A673 (cell line): ENCODE measurements at regions not wholly inside any gene's neighbourhood (a gene's known extent, or its start where the extent isn't known, plus 50 kb on each side); places are given as distances from the start of the nearest gene placed in this dataset.
"Not testable (repeated sequence)": the region's sequence is repeated elsewhere in the genome, so short reads cannot be mapped to it uniquely, and the experiment has no call there.

Experiments used
- BruUV-seq: library from RNA; stranded (reverse); fragments of 400-500 nt; replicated peaks from 2 replicates; lab custom pipeline; 2021; lab: Mats Ljungman, UMichigan
- CTCF ChIA-PET: fragments of 300-600 bp; sonication (Branson Sonifier 250); formaldehyde crosslinking; loops from one replicate; lab custom pipeline; 2022; ENCODE audit warnings: antibody characterized with exemption; lab: Charles Lee
- POLR2A ChIA-PET: fragments of 300-600 bp; sonication (Branson Sonifier 250); formaldehyde crosslinking; loops from one replicate; lab custom pipeline; 2022; ENCODE audit warnings: antibody characterized with exemption; ENCODE audit not compliant: low non-redundant PET; lab: Charles Lee
- DNase-seq: peaks from one replicate; pipeline ENCODE4 v3.0.0-alpha.2; 2015; ENCODE audit warnings: low spot score
- H3K27ac ChIP-seq: fragments of 200-600 bp; sonication (generic); 2 replicates; pipeline ENCODE4 v1.5.1; 2016; ENCODE audit warnings: mixed run types, low read depth, mild to moderate bottlenecking, mixed read lengths, antibody characterized with exemption, low read length; ENCODE audit not compliant: poor library complexity, severe bottlenecking
- H3K27me3 ChIP-seq: fragments of 200-600 bp; sonication (generic); replicated peaks from 2 replicates; pipeline ENCODE4 v1.6.1; 2017; ENCODE audit warnings: mixed run types, low read depth, mild to moderate bottlenecking, mixed read lengths, antibody characterized with exemption, low read length; ENCODE audit not compliant: insufficient read depth, poor library complexity
- H3K36me3 ChIP-seq: fragments of 200-600 bp; sonication (generic); 2 replicates; pipeline ENCODE4 v1.6.1; 2016; ENCODE audit warnings: mixed run types, mild to moderate bottlenecking, mixed read lengths, antibody characterized with exemption, low read length; ENCODE audit not compliant: insufficient read depth, poor library complexity, severe bottlenecking
- H3K4me1 ChIP-seq: fragments of 200-600 bp; sonication (generic); 2 replicates; pipeline ENCODE4 v1.6.1; 2017; ENCODE audit warnings: mixed run types, mild to moderate bottlenecking, mixed read lengths, antibody characterized with exemption, low read length; ENCODE audit not compliant: insufficient read depth, poor library complexity, severe bottlenecking
- H3K4me3 ChIP-seq: fragments of 200-600 bp; sonication (generic); 2 replicates; pipeline ENCODE4 v1.5.1; 2016; ENCODE audit warnings: low read depth, mixed run types, mild to moderate bottlenecking, mixed read lengths, low read length; ENCODE audit not compliant: poor library complexity, severe bottlenecking
- H3K9me3 ChIP-seq: fragments of 200-600 bp; sonication (generic); 2 replicates; pipeline ENCODE4 v1.6.1; 2016; ENCODE audit warnings: mixed run types, low read depth, mild to moderate bottlenecking, mixed read lengths, antibody characterized with exemption, low read length; ENCODE audit not compliant: poor library complexity, severe bottlenecking
- EZH2 ChIP-seq: fragments of 200-600 bp; sonication (generic); IDR thresholded peaks from 2 replicates; pipeline ENCODE4 v1.6.1; 2017; ENCODE audit warnings: borderline replicate concordance, low read depth, mild to moderate bottlenecking, mixed read lengths, antibody characterized with exemption, low read length; ENCODE audit not compliant: poor library complexity, severe bottlenecking
- intact Hi-C: fragments of 100-400 bp; cut with micrococcal nuclease; formaldehyde crosslinking; loops from one replicate; pipeline ENCODE4 v1.10.0; 2022; ENCODE audit not compliant: unreplicated experiment
- TF ChIP-seq, protein P1 (sequence below): fragments of 300-800, 200-600 bp; sonication (generic); conservative IDR thresholded peaks from 2 replicates; pipeline ENCODE4 v1.5.1; 2017; ENCODE audit warnings: low read depth, mild to moderate bottlenecking, antibody characterized with exemption, low read length, moderate library complexity, mixed read lengths

DNA sequence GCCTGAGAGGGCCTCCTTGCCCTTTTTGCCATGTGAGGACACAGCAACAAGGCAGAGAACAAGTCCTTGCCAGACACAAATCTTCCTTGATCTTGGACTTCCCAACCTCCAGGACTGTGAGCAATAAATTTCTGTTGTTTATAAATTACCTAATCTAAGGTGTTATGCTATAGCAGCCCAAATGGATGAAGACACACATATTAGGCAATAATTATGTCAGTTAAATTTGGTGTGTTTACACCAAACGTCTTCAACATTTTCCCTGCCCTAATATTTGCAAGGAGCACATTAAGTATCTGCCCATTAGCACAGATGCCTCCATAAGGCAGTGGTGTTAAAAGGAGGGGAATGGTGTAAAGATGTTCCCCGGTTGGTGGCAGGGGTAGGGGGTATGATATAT lies 94.8 kb downstream of the ETS2 start:
- POLR2A ChIA-PET = no interaction called here
- Histone ChIP-seq H3K4me3 (no peak overlapping the region), H3K4me1 (no peaks in the 10 kb centered on the region), H3K27me3 (no peaks in the 10 kb centered on the region), H3K9me3 (no peaks in the 10 kb centered on the region), H3K27ac (no peak overlapping the region), H3K36me3 (no peaks in the 10 kb centered on the region)
- no TSS peak for BruUV-seq
- TF ChIP-seq, protein P1, sequence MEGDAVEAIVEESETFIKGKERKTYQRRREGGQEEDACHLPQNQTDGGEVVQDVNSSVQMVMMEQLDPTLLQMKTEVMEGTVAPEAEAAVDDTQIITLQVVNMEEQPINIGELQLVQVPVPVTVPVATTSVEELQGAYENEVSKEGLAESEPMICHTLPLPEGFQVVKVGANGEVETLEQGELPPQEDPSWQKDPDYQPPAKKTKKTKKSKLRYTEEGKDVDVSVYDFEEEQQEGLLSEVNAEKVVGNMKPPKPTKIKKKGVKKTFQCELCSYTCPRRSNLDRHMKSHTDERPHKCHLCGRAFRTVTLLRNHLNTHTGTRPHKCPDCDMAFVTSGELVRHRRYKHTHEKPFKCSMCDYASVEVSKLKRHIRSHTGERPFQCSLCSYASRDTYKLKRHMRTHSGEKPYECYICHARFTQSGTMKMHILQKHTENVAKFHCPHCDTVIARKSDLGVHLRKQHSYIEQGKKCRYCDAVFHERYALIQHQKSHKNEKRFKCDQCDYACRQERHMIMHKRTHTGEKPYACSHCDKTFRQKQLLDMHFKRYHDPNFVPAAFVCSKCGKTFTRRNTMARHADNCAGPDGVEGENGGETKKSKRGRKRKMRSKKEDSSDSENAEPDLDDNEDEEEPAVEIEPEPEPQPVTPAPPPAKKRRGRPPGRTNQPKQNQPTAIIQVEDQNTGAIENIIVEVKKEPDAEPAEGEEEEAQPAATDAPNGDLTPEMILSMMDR = no peak
- TF ChIP-seq EZH2 = no peak
- intact Hi-C loops = no loop called here
- CTCF ChIA-PET = no interaction called here
- DNase-seq = no peak

DNA sequence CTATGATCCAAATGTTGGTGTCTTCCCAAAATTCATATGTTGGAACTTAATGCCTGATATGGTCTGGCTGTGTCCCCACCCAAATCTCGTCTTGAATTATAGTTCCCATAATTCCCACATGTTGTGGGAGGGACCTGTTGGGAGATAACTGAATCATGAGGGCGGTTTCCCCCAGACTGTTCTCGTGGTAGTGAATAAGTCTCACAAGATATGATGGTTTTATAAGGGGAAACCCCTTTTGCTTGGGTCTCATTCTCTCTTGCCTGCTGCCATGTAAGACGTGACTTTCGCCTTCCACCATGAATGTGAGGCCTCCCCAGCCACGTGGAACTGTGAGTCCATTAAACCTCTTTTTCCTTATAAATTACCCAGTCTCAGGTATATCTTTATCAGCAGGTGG lies 94.3 kb downstream of the ETS2 start:
- CTCF ChIA-PET, POLR2A ChIA-PET, intact Hi-C loops, H3K9me3 ChIP-seq, H3K4me3 ChIP-seq, H3K27me3 ChIP-seq, H3K4me1 ChIP-seq, H3K27ac ChIP-seq, BruUV-seq, H3K36me3 ChIP-seq, DNase-seq: not testable (repeated sequence)

GRCh38 chr21:38899277-38899947 lies 93.7 kb downstream of the ETS2 start:
- H3K36me3 ChIP-seq = no peaks in the 10 kb centered on the region
- no peak overlapping the region for H3K27ac ChIP-seq
- no TSS peak for BruUV-seq
- no peaks in the 10 kb centered on the region for H3K27me3 ChIP-seq
- no peaks in the 10 kb centered on the region for H3K4me1 ChIP-seq
- no peaks in the 10 kb centered on the region for H3K9me3 ChIP-seq
- TF ChIP-seq, protein P1 = no peak
- no peak for TF ChIP-seq EZH2
- CTCF ChIA-PET = no interaction called here
- intact Hi-C loops = no loop called here
- H3K4me3 ChIP-seq = no peak overlapping the region
- POLR2A ChIA-PET = no interaction called here
- no peak for DNase-seq
